B cell (primary cell): ENCODE measurements at regions not wholly inside any gene's neighbourhood (a gene's known extent, or its start where the extent isn't known, plus 50 kb on each side); places are given as distances from the start of the nearest gene placed in this dataset.

Experiments used
- ATAC-seq: fragments of 200-7000 bp; cut with Tn5 transposase; one replicate; pipeline ENCODE4 v1.10.0; 2021; ENCODE audit warnings: low read depth, mild to moderate bottlenecking, moderate number of reproducible peaks, moderate library complexity
- CTCF ChIA-PET: fragments of 350-600 bp; sonication (Branson Sonifier 250); formaldehyde crosslinking; loops from one replicate; lab custom pipeline; 2021; ENCODE audit warnings: antibody characterized with exemption, inconsistent platforms; lab: Charles Lee
- POLR2A ChIA-PET: fragments of 350-600 bp; sonication (Branson Sonifier 250); formaldehyde crosslinking; loops from one replicate; lab custom pipeline; 2021; ENCODE audit warnings: antibody characterized with exemption; lab: Charles Lee
- DNase-seq: peaks from one replicate; pipeline ENCODE4 v3.0.0; 2013
- H2AFZ ChIP-seq: 2 replicates; pipeline ENCODE4 v1.6.1; 2012; ENCODE audit warnings: mild to moderate bottlenecking, low read depth, low read length; ENCODE audit not compliant: insufficient read depth, poor library complexity, severe bottlenecking
- H3K27ac ChIP-seq, 2 donors: 1 replicate in 1 of 2; 2 replicates in 1 of 2; pipeline ENCODE4 v1.5.1; 2012 to 2013; ENCODE audit warnings: low read length in 2 of 2, mild to moderate bottlenecking in 2 of 2, moderate library complexity in 1 of 2
- H3K27me3 ChIP-seq, 4 experiments: fragments of 200-600 bp in 1 of 4; sonication (generic) in 1 of 4; replicated peaks in 1 of 4; 1 replicate in 2 of 4; 2 replicates in 2 of 4; pipeline versions ENCODE4 v1.6.1 to v1.7.0; 2013 to 2016; ENCODE audit warnings: low read length in 3 of 4, mild to moderate bottlenecking in 2 of 4, mixed read lengths in 1 of 4, moderate library complexity in 1 of 4; ENCODE audit not compliant: insufficient read depth in 4 of 4, control insufficient read depth in 3 of 4; ENCODE audit errors: control extremely low read depth in 1 of 4
- H3K36me3 ChIP-seq, 2 experiments: replicated peaks in 1 of 2; 1 replicate in 1 of 2; 2 replicates in 1 of 2; pipeline versions ENCODE4 v1.6.1 to v1.7.1; 2013; ENCODE audit warnings: low read length in 1 of 2; ENCODE audit not compliant: insufficient read depth in 2 of 2, control insufficient read depth in 1 of 2; ENCODE audit errors: control extremely low read depth in 1 of 2, extremely low read depth in 1 of 2
- H3K4me1 ChIP-seq, 2 donors: fragments of 200-600 bp in 1 of 2; sonication (generic) in 1 of 2; 1 replicate in 1 of 2; 2 replicates in 1 of 2; pipeline versions ENCODE4 v1.5.1 to v1.6.1; 2013 to 2017; ENCODE audit warnings: low read length in 2 of 2; ENCODE audit not compliant: control insufficient read depth in 2 of 2, insufficient read depth in 2 of 2
- H3K4me2 ChIP-seq: replicated peaks from 2 replicates; pipeline ENCODE3; 2012; ENCODE audit warnings: mild to moderate bottlenecking, low read depth, low read length; ENCODE audit not compliant: poor library complexity, severe bottlenecking
- H3K4me3 ChIP-seq, 5 experiments: fragments of 200-600 bp in 1 of 5; sonication (generic) in 1 of 5; 1 replicate in 3 of 5; 2 replicates in 2 of 5; pipeline versions ENCODE4 v1.5.1 to v1.7.0; 2011 to 2016; ENCODE audit warnings: low read length in 4 of 5, mild to moderate bottlenecking in 4 of 5, low read depth in 2 of 5, control low read depth in 1 of 5, moderate library complexity in 1 of 5; ENCODE audit not compliant: insufficient read depth in 1 of 5; ENCODE audit errors: control extremely low read depth in 1 of 5, extremely low read depth in 1 of 5
- H3K79me2 ChIP-seq: fragments of 200-600 bp; sonication (generic); one replicate; pipeline ENCODE4 v1.6.0; 2016; ENCODE audit warnings: low read length; ENCODE audit not compliant: control insufficient read depth, insufficient read depth
- H3K9ac ChIP-seq: fragments of 200-600 bp; sonication (generic); 2 replicates; pipeline ENCODE4 v1.6.1; 2017; ENCODE audit warnings: mild to moderate bottlenecking, low read length, moderate library complexity
- H3K9me3 ChIP-seq, 3 donors: one replicate each; pipeline versions ENCODE4 v1.6.1 to v1.7.1; 2013; ENCODE audit warnings: low read length in 2 of 3; ENCODE audit not compliant: control insufficient read depth in 2 of 3, insufficient read depth in 1 of 3; ENCODE audit errors: control extremely low read depth in 1 of 3
- H4K20me1 ChIP-seq: 2 replicates; pipeline ENCODE4 v1.6.0; 2012; ENCODE audit warnings: mild to moderate bottlenecking, low read length; ENCODE audit not compliant: insufficient read depth, control insufficient read depth, poor library complexity, severe bottlenecking
- H3K27ac Mint-ChIP-seq: one replicate; pipeline ENCODE4 v1.8.0; 2021; ENCODE audit warnings: mixed read lengths
- H3K27me3 Mint-ChIP-seq: one replicate; pipeline ENCODE4 v1.8.0; 2021; ENCODE audit warnings: mixed read lengths
- H3K4me1 Mint-ChIP-seq: one replicate; pipeline ENCODE4 v1.8.0; 2021; ENCODE audit warnings: mixed read lengths
- H3K4me3 Mint-ChIP-seq: one replicate; pipeline ENCODE4 v1.8.0; 2021; ENCODE audit warnings: mixed read lengths
- H3K9me3 Mint-ChIP-seq: one replicate; pipeline ENCODE4 v1.8.0; 2022; ENCODE audit warnings: mixed read lengths; ENCODE audit not compliant: insufficient read depth
- CTCF ChIP-seq: fragments of 200-600 bp; IDR thresholded peaks from one replicate; pipeline ENCODE4 v1.8.0; 2022; ENCODE audit warnings: antibody characterized with exemption, mild to moderate bottlenecking
- EZH2 ChIP-seq: IDR thresholded peaks from 2 replicates; pipeline ENCODE4 v1.6.1; 2012; ENCODE audit warnings: borderline replicate concordance, low read depth, mild to moderate bottlenecking, moderate library complexity, low read length; ENCODE audit not compliant: insufficient read depth, poor library complexity, severe bottlenecking
- WGBS: methylation state at CpG from one replicate; pipeline ENCODE4 v1.1.5; 2013; ENCODE audit warnings: missing lambda C conversion rate; ENCODE audit not compliant: insufficient coverage; 5-methylcytosine and 5-hydroxymethylcytosine counted together
- intact Hi-C: fragments of 100-400 bp; cut with micrococcal nuclease; formaldehyde crosslinking; loops from one replicate; pipeline ENCODE4 v1.10.0; 2022

DNA sequence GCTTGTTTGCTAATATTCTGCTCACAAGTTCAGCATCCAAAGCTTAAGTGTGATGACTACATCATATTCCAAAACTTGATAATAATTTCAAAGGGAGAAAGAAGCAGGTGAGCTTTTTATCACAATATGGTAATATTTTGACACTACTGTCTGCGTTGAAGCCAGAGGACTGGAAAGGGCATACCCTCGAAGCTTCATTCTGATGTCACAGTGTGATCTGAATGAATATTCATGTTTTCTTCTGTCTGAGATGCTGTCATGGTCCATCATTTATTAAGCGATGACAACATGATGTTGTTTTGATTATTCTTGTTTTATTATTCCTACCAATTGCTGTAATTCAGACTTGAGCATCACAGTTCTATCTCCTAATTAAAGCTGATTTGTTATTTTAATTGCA, 625.4 kb downstream of the ZPLD1 start:
- ChIA-PET POLR2A (no interaction called here), CTCF (no interaction called here)
- intact Hi-C loops = no loop called here
- Histone ChIP-seq H3K27me3 (no peaks in the 10 kb centered on the region), H3K4me3 (no peak overlapping the region), H3K4me2 (no peak overlapping the region), H3K36me3 (no peaks in the 10 kb centered on the region), H3K4me1 (no peaks in the 10 kb centered on the region), H2AFZ (no peak overlapping the region), H3K79me2 (no peaks in the 10 kb centered on the region), H3K27ac (no peak overlapping the region), H3K9me3 (no peaks in the 10 kb centered on the region), H4K20me1 (no peaks in the 10 kb centered on the region), H3K9ac (no peak overlapping the region)
- Mint-ChIP-seq H3K4me1 (no peaks in the 10 kb centered on the region), H3K27ac (no peak overlapping the region), H3K27me3 (no peaks in the 10 kb centered on the region), H3K4me3 (no peak overlapping the region), H3K9me3 (no peaks in the 10 kb centered on the region)
- ATAC-seq = no peak
- WGBS = 88% methylated on average over 2 of the region's 3 CpGs
- no peak for DNase-seq
- TF ChIP-seq CTCF (no peak), EZH2 (no peak)

GRCh38 chr3:103067963-103068362, 633.1 kb downstream of the ZPLD1 start:
- CTCF ChIA-PET = no interaction called here

More at GRCh38 chr3:103067963-103068362, 633.1 kb downstream of the ZPLD1 start:
- WGBS = 86% methylated on average over 2 of the region's 2 CpGs
- Histone ChIP-seq H3K9ac (no peak overlapping the region), H3K36me3 (no peaks in the 10 kb centered on the region), H3K27me3 (no peaks in the 10 kb centered on the region), H4K20me1 (no peaks in the 10 kb centered on the region), H3K79me2 (no peaks in the 10 kb centered on the region), H3K4me1 (no peaks in the 10 kb centered on the region), H3K4me3 (no peak overlapping the region), H2AFZ (no peak overlapping the region), H3K9me3 (no peaks in the 10 kb centered on the region), H3K4me2 (no peak overlapping the region), H3K27ac (no peak overlapping the region)
- no peaks in the 10 kb centered on the region for H3K4me1 Mint-ChIP-seq
- no peaks in the 10 kb centered on the region for H3K9me3 Mint-ChIP-seq
- POLR2A ChIA-PET = no interaction called here
- no peak for DNase-seq
- no peak overlapping the region for H3K27ac Mint-ChIP-seq
- ATAC-seq = no peak
- H3K4me3 Mint-ChIP-seq = no peak overlapping the region
- intact Hi-C loops = no loop called here
- H3K27me3 Mint-ChIP-seq = no peaks in the 10 kb centered on the region
- TF ChIP-seq CTCF (no peak), EZH2 (no peak)
